ENCODE measurements at regions not wholly inside any gene's neighbourhood (a gene's known extent, or its start where the extent isn't known, plus 50 kb on each side); places are given as distances from the start of the nearest gene placed in this dataset.

- peaks cover 17% of the 10 kb centered on the region for H3K36me3 Mint-ChIP-seq (ENCODE audit: low read depth)
- TF ChIP-seq CTCF (IDR thresholded peaks at IDR 0.05) = no peak
- peaks cover 50% of the 10 kb centered on the region for H3K9me3 Mint-ChIP-seq (ENCODE audit: low read depth)
- no peak overlapping the region for H3K27ac Mint-ChIP-seq (ENCODE audit: unreplicated experiment)
- no peaks in the 10 kb centered on the region for H3K27me3 Mint-ChIP-seq (ENCODE audit: low read depth)
- no peak overlapping the region for H3K4me3 Mint-ChIP-seq (ENCODE audit: unreplicated experiment)
- no peak for DNase-seq (ENCODE audit: low spot score)
- H3K4me1 Mint-ChIP-seq (ENCODE audit: low read depth) = no peaks in the 10 kb centered on the region
These were observed 265.7 kb upstream of the MGAT4C start for GRCh38 chr12:86521870-86522269.

GRCh38 chr12:86513226-86513625 lies 257.0 kb upstream of the MGAT4C start:
- no peak for DNase-seq (ENCODE audit: low spot score)
- no peaks in the 10 kb centered on the region for H3K9me3 Mint-ChIP-seq (ENCODE audit: low read depth)
- H3K4me3 Mint-ChIP-seq (ENCODE audit: unreplicated experiment) = no peak overlapping the region
- H3K27me3 Mint-ChIP-seq (ENCODE audit: low read depth) = no peaks in the 10 kb centered on the region
- TF ChIP-seq CTCF (IDR thresholded peaks at IDR 0.05) = no peak
- no peak overlapping the region for H3K27ac Mint-ChIP-seq (ENCODE audit: unreplicated experiment)
- H3K4me1 Mint-ChIP-seq (ENCODE audit: low read depth) = peaks cover 15% of the 10 kb centered on the region
- H3K36me3 Mint-ChIP-seq (ENCODE audit: low read depth) = no peaks in the 10 kb centered on the region

- peaks cover 4% of the 10 kb centered on the region for H3K27me3 Mint-ChIP-seq (ENCODE audit: low read depth)
- no peak overlapping the region for H3K27ac Mint-ChIP-seq (ENCODE audit: unreplicated experiment)
- peaks cover 2% of the 10 kb centered on the region for H3K36me3 Mint-ChIP-seq (ENCODE audit: low read depth)
- H3K4me3 Mint-ChIP-seq (ENCODE audit: unreplicated experiment) = no peak overlapping the region
- no peaks in the 10 kb centered on the region for H3K9me3 Mint-ChIP-seq (ENCODE audit: low read depth)
- H3K4me1 Mint-ChIP-seq (ENCODE audit: low read depth) = no peaks in the 10 kb centered on the region
- DNase-seq (ENCODE audit: low spot score) = no peak
- TF ChIP-seq CTCF (IDR thresholded peaks at IDR 0.05) = no peak
These were observed 240.4 kb upstream of the MGAT4C start for GRCh38 chr12:86496595-86496994.

GRCh38 chr12:86484473-86484872 lies 228.3 kb upstream of the MGAT4C start:
- Mint-ChIP-seq H3K4me3 (ENCODE audit: unreplicated experiment) (no peak overlapping the region), H3K4me1 (ENCODE audit: low read depth) (no peaks in the 10 kb centered on the region), H3K9me3 (ENCODE audit: low read depth) (peaks cover 12% of the 10 kb centered on the region), H3K36me3 (ENCODE audit: low read depth) (no peaks in the 10 kb centered on the region), H3K27me3 (ENCODE audit: low read depth) (peaks cover 10% of the 10 kb centered on the region), H3K27ac (ENCODE audit: unreplicated experiment) (no peak overlapping the region)
- no peak for DNase-seq (ENCODE audit: low spot score)
- TF ChIP-seq CTCF (IDR thresholded peaks at IDR 0.05) = no peak

GRCh38 chr12:86473231-86473630 lies 217.0 kb upstream of the MGAT4C start:
- Mint-ChIP-seq H3K4me1 (ENCODE audit: low read depth) (no peaks in the 10 kb centered on the region), H3K27me3 (ENCODE audit: low read depth) (no peaks in the 10 kb centered on the region), H3K9me3 (ENCODE audit: low read depth) (peaks cover 7% of the 10 kb centered on the region), H3K36me3 (ENCODE audit: low read depth) (no peaks in the 10 kb centered on the region), H3K27ac (ENCODE audit: unreplicated experiment) (no peak overlapping the region), H3K4me3 (ENCODE audit: unreplicated experiment) (no peak overlapping the region)
- DNase-seq (ENCODE audit: low spot score) = no peak
- no peak for TF ChIP-seq CTCF (IDR thresholded peaks at IDR 0.05)
